Activated T-cell treated with anti-CD3 and anti-CD28 coated beads, Interleukin-2, amount 50 U/mL, for 48 hours (primary cell): ENCODE measurements at regions not wholly inside any gene's neighbourhood (a gene's known extent, or its start where the extent isn't known, plus 50 kb on each side); places are given as distances from the start of the nearest gene placed in this dataset.
"Not testable (repeated sequence)": the region's sequence is repeated elsewhere in the genome, so short reads cannot be mapped to it uniquely, and the experiment has no call there.

ENCODE experiments used
- DNase-seq, 2 experiments: peaks; one replicate each; pipeline ENCODE4 v3.0.0-alpha.2; 2020

DNA sequence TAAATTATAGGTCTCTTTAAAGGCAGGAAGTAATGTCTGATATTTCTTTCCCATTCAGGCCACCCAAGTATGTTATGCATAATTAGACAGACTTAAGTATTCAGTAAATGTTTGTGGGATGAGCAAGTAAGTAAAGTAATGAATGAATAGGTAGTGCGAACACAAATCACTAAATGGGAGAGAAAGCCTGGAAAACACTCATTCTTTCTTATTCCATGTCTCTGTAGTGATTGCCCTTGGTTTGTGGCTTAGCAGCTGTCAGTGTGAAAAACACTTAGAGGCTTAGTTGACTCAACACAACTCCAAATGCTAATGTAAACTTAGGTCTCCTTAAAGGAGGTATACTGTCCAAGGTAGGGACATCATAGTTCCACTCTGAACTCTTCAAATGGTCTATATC is 182.5 kb downstream of the ZC3H11B start:
- DNase-seq, result no peak

GRCh38 chr1:219428651-219429050 is 184.3 kb downstream of the ZC3H11B start:
- DNase-seq, result no peak

DNA sequence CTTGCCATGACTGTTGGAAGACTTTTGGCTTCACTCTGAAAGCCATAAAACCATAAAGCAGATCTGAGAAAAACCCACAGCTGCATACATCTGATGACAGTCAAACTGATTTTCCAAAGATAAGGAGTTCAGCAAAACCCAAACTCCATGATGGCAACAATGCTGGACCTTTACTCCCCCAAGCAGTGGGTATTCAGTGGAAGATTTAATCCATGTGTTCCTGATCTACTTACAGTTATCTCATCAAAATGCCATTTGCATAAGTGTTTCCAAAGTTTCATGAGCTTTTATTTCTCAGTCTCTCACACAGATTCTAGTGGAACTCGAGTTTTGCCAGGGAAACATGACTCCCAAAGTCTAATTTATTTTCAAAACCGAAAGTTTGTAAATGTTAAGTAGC is 184.9 kb downstream of the ZC3H11B start:
- no peak for DNase-seq

DNA sequence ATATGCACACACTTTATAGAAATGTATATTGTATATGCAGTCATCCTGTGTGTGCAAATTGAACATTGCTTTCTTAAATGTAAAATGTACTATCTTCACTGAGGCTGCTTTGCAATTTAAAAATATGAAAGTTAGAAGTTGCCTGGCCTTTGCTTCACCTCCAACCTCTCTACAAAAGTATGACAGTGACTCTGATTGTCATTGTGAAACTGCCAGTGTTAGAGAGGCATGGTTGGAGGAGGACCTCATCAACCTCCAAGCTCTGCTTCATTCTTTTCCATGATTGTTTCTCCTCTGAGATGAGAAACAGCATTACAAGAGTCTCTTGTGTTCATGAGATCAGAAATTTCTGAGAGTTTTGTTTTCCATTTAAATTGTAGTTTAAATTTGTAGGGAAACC is 185.5 kb downstream of the ZC3H11B start:
- no peak for DNase-seq

GRCh38 chr1:219422811-219423598 is 189.9 kb downstream of the ZC3H11B start:
- DNase-seq, result no peak

DNA sequence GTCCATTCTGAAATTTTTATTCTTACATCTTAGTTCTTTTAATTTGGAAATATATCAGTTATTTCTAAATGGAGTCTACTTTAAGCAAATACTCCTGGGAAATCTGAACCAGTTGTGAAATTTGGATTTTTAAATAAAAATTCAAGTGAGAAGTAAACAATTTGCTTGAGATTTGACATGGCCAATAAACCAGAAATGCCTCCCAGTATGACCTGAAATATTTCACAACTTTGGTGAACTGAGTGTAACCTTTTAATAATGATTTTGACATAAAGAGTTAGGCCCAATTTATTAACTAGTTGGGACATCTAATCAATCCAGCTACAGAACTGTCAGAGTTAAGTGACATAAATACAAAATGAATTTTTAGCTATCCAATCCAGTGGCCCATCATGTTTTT is 192.0 kb downstream of the ZC3H11B start:
- no peak for DNase-seq

DNA sequence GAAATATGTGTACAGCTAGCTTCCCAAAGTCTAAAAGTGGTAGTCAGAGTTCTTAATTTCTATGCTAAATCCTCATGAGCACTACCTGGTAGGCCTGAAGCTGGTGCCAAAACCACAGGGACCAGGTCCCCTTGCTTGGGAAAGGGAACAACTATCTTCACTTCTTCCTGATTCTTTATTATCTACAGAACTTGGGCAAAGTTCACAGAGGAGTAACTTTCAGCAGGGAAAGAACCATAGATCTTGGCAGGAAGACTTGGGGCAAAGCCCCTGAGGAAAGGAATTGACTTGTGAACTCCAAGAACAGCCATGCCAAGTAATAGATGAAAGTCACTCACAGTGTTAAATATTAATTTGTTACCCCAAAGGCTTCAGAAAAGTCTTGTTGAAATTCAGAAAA is 193.0 kb downstream of the ZC3H11B start:
- DNase-seq, result no peak

DNA sequence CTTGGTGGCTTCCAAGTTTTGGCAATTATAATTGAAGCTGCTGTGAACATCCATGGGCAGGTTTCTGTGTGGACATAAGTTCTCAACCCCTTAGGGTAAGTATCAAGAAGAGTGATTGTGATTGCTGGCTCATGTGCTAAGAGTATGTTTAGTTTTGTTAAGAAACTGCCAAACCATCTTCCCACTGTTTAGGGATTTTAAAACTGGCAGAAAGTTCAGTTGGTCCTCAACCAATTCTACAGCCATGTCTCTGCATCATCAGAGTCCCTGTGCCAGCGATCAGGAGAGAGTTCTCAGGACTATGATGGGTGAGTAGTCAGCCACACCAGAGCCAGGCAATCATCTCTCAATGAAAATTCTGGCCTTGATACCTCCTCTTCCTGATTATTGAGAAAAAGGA is 193.8 kb downstream of the ZC3H11B start:
- no peak for DNase-seq

DNA sequence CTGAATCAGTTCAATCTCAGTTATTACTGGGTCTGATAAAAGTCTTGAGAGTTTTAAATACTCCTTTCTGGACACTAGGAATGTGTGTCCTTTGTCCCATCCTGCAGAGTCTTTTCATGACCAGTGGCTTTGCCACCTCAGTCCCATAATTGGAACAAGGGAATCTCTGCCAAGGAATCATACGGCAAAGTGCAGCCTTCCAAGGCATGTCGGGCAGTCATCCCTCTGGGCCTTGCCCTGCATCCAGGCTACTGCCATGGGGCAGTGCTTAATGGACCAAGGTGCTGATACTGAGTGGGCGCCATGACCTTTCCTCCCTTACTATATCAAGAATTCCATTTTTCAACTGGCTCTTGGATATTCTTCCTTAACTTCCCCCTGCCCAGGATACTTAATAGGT is 195.3 kb downstream of the ZC3H11B start:
- DNase-seq, result no peak

DNA sequence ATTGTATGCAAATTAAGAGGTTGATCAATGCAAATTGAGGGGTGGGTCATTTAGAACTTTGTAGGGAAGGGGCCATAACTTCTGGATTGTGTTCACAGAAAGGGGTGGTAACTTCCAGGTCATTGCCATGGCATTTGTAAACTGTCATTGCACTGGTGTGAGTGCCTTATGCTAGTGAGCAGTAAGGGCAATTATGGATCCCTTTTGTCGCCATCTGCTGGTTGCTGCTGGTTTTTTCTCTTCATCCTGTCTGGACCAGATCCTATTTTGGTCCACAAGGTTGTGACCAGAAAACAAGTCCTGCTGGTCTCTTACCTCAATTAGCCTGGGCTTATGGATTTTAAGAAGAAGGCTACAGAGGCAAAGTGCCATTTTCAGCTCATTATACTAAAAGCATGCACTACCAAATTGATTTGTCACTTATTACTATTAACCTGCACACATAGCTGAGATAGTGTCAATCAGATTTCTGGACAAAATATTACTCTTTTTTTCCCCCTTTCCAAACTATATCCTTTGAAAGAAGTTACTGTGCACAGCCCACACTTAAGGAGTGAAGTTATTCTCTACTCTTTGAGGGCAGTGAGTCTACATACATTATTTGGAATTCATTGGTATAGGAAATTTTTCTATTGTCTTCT is 196.2 kb downstream of the ZC3H11B start:
- peak; percentile 73 to 77 for DNase-seq

DNA sequence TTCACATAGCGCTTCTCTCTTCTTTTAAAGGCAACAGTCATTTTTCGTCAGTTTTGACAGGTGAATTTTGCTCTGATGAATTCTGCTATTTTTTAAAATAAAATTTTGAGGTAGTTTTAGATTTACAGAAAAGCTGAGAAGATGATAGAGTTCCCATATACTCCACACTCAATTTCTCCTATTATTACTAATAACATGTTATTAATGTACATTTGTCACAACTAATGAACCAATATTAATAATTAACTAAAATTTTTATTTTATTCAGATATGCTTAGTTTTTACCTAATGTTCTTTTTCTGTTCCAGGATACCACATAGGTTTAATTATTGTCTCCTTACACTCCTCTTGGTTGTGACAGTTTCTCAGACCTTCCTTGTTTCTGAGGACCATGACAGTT is 197.0 kb downstream of the ZC3H11B start:
- DNase-seq, result no peak

DNA sequence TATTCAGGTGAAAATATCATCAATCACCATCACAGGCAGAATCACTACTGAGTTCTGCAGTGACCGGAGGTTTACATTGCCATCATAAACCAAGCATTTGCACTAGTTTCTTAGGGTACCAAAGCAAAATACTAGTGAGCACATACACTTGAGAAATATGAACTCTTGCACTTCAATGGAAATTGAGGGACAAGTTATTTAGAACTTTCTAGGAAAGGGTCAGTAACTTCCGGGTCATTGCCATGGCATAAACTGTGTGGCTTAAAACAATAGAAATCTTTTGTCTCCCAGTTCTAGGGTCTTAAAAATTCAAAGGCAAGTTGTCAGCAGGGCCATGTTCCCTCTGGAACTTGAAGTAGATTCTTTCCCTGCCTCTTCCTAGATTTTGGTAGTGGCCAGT is 197.5 kb downstream of the ZC3H11B start:
- DNase-seq, result no peak

GRCh38 chr1:219414250-219414649 is 198.7 kb downstream of the ZC3H11B start:
- no peak for DNase-seq

- DNase-seq, result no peak
These were observed 199.4 kb downstream of the ZC3H11B start for GRCh38 chr1:219413536-219413935.

DNA sequence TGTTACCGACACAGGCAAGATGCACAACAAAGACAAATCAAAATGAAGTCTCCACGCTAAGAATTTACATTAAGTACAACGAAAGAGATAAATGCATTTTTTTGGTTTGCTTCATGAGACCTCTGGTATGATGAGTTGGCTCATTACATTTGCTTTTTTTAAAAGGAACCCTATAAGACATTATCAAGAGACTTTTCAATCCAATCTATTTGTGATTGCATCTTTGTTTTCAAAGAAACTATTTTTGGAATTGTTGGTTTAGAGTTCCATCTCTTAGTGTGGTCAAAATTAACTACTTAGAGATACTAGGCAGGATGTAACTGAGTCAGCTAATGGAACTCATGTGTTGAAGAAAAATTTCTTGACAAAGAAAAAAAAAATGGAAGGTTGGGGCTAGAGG is 200.1 kb downstream of the ZC3H11B start:
- DNase-seq, result no peak

GRCh38 chr1:219410721-219411120 is 202.2 kb downstream of the ZC3H11B start:
- DNase-seq, result not testable (repeated sequence)

GRCh38 chr1:219405531-219406331 is 207.2 kb downstream of the ZC3H11B start:
- no peak for DNase-seq

DNA sequence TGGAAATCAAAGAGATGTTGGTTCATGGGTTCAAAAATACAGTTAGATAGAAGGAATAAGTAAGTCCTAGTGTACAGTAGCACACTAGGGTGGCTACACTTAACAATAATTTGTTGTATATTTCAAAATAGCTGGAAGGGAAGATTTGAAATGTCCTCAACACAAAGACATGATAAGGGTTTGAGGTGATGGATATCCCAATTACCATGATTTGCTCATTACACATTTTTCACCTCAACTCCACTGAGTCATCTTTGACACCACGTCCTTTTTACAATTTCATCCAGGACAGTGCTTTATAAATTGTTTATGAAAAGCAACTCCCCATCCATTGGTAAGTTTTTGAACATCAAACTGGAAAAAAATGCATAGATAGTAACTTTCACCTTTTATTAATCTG is 208.3 kb downstream of the ZC3H11B start:
- DNase-seq, result no peak

GRCh38 chr1:219402925-219403324 is 210.0 kb downstream of the ZC3H11B start:
- DNase-seq, result no peak

DNA sequence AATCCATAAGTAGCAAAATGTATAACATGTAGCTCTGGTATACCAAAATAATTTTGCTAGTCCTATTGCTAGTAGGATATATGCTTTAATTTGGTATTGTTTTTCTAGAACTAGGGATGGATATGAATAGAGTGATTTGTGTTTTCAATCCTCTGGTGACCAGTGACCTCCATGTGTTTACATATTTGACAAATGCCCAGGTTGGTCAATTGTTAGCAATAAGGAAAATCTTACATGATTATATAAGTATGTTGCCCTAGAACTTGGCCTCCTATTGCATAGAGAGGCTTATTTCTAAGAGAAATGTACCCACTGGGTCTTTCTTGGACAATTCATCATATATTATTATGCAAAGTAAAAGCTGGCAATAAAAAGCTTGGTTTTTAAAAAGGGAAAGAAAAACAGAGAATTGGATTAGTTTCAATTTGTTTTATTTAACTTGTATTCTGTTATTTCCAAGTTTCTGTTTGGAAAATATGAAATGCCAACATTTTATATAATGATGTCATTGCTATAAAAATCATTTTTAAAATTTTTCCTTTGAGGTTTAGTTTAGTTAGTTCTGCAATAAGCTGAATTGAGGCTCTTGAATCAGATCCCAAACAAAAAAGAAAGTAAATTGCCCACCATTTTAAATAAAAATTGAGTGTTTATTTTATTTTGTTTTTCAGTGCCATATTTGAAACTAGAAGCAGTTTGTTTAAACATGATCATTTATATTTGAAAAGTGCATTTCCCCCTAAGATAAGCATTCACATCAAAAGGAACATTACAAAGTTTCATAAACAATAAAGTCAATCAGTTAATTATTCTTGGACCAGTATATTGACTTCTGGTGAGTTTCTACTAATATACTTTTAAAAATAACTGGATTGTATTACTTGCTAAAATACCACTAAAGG is 210.9 kb downstream of the ZC3H11B start:
- no peak for DNase-seq

GRCh38 chr1:219399446-219399845 is 213.5 kb downstream of the ZC3H11B start:
- DNase-seq, result no peak

DNA sequence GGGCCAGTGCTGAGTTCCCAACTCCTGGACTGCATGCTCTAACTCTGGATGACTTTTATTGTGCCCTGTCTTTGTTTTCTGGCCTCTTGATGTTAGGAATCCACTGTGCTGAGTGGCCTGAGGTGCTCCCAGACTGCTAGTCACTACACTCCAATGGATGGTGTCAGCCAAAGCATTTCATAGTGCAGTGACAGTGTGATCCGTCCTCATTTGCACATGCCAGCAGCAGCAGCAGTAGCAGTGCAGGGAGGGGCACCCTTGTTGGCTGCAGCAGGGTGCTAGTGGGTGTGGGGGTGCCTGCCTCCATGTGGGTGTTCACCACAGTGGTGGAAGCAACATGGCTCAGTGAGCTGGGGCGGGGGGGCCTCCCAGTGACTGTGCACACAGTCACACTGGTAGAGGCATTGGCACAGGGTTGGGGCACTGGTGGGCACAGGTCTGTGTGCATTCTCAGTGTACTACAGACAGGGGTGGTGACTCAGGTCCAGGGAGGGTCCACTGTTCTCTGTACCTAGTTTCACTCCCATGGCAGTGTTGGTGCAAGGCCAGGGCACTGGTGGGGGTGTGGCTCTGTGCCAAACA is 214.0 kb downstream of the ZC3H11B start:
- no peak for DNase-seq
